Erythroblast (primary cell): ENCODE measurements at regions not wholly inside any gene's neighbourhood (a gene's known extent, or its start where the extent isn't known, plus 50 kb on each side); places are given as distances from the start of the nearest gene placed in this dataset.

Experiments used
- GATA1 ChIP-seq: IDR thresholded peaks from 2 replicates; pipeline ENCODE4 v1.6.1; 2011; ENCODE audit warnings: low read depth, mild to moderate bottlenecking, control low read depth, low read length, moderate library complexity
- POLR2A ChIP-seq: IDR thresholded peaks from 2 replicates; pipeline ENCODE4 v1.6.1; 2011; ENCODE audit warnings: mild to moderate bottlenecking, low read length

DNA sequence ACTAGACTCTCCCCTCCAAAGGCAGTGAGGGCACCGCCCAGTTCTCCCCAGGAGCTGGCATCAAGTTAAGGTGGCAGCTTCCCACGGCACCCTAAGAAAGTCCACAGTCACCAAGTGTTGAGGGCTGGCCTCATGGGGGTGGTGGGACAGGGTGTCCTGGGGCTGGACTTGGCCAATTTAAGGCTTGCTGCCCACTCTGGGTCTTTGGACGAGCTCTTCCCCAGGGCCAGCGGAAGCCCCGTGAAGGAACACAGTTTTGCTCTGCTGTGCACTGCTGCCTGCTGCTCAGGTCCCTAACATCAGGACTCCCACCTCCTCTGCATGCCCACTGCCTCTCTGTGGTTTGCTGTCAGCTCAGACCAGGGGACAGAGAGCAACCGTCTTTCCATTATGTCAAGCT lies 57.3 kb upstream of the TMEM72 start:
- no peak for TF ChIP-seq POLR2A
- no peak for TF ChIP-seq GATA1
